ENCODE measurements at regions not wholly inside any gene's neighbourhood (a gene's known extent, or its start where the extent isn't known, plus 50 kb on each side); places are given as distances from the start of the nearest gene placed in this dataset.

DNA sequence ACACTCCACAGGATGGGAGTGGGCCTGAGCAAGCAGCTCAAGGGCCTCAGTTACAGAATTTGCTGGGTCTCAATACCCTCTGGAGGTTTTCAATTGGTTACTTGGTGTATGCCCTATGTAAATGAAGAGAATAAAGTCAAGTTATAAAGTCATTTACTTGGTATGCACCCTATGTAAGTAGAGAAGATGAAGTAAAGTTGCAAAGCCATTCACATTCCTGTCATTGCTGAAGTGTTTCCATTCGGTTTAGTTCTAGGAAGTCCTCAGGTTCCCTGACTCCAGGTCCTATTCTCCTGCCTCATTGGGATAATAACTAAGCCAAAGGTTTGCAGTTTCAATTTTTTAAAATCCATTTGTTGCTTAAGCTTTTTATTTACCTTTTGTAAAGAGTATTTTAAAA is 272.6 kb upstream of the NPSR1 start:
- H3K4me3 ChIP-seq (ENCODE audit: low read length), result no peak overlapping the region
- no peaks in the 10 kb centered on the region for H3K27me3 ChIP-seq (ENCODE audit: low read depth, low read length)
- no peak overlapping the region for H3K4me2 ChIP-seq (ENCODE audit: low read length)
- H3K4me1 ChIP-seq (ENCODE audit: low read length), result no peaks in the 10 kb centered on the region
- no peaks in the 10 kb centered on the region for H3K9me3 ChIP-seq (ENCODE audit: insufficient read depth, low read length)
- TF ChIP-seq, protein P1, sequence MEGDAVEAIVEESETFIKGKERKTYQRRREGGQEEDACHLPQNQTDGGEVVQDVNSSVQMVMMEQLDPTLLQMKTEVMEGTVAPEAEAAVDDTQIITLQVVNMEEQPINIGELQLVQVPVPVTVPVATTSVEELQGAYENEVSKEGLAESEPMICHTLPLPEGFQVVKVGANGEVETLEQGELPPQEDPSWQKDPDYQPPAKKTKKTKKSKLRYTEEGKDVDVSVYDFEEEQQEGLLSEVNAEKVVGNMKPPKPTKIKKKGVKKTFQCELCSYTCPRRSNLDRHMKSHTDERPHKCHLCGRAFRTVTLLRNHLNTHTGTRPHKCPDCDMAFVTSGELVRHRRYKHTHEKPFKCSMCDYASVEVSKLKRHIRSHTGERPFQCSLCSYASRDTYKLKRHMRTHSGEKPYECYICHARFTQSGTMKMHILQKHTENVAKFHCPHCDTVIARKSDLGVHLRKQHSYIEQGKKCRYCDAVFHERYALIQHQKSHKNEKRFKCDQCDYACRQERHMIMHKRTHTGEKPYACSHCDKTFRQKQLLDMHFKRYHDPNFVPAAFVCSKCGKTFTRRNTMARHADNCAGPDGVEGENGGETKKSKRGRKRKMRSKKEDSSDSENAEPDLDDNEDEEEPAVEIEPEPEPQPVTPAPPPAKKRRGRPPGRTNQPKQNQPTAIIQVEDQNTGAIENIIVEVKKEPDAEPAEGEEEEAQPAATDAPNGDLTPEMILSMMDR (IDR thresholded peaks at IDR 0.05; ENCODE audit: low read depth, low read length), result no peak
- TF ChIP-seq EZH2phosphoT487 (IDR thresholded peaks at IDR 0.05; ENCODE audit: low read depth), result no peak
- H3K79me2 ChIP-seq (ENCODE audit: low read length), result no peaks in the 10 kb centered on the region
- no peak overlapping the region for H3K9ac ChIP-seq (ENCODE audit: low read length)
- H3K36me3 ChIP-seq (replicated peaks; ENCODE audit: low read depth, low read length), result no peaks in the 10 kb centered on the region
- H3K27ac ChIP-seq (ENCODE audit: low read length), result no peak overlapping the region
- H2AFZ ChIP-seq (ENCODE audit: low read depth, low read length), result no peak overlapping the region
- H4K20me1 ChIP-seq (ENCODE audit: insufficient read depth, low read length), result no peaks in the 10 kb centered on the region

DNA sequence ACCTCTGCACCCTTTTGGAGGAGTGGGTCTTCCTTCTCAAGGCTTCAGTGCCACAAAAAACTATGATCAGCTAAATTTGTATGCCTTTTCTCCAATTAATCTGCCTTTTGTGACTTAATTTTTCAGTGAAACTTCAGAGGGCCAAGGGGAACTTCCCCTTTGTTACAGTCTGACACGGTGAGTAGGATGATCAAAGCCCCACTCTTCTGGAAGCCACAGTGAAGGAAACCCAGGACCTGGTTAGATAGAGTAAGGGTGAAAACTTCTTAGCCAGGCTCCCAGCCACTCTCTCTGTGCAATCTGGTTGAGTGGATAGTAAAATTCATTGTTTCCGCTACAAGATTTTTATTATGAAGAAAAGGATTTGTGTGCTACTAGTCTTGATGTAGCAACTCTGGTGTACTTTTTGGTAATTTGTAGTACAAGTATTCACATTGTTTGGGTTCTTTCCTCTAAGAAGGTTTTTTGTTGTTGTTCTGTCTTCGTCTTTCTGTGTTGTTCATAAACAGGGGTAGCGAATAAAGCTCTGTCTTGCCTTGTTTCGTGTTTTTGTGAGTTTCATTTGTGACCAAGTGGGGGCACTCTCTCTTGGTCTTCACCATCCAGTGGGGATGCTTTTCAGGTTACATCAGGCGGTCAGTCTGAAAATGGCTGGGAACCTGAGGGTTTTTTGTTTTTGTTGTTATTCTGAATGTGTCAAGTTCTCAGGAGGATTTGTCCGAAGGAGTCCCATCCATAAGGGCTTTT is 268.5 kb upstream of the NPSR1 start:
- no peaks in the 10 kb centered on the region for H3K9me3 ChIP-seq (ENCODE audit: insufficient read depth, low read length)
- H3K27ac ChIP-seq (ENCODE audit: low read length), result no peak overlapping the region
- no peak overlapping the region for H2AFZ ChIP-seq (ENCODE audit: low read depth, low read length)
- no peaks in the 10 kb centered on the region for H4K20me1 ChIP-seq (ENCODE audit: insufficient read depth, low read length)
- H3K36me3 ChIP-seq (replicated peaks; ENCODE audit: low read depth, low read length), result no peaks in the 10 kb centered on the region
- TF ChIP-seq EZH2phosphoT487 (IDR thresholded peaks at IDR 0.05; ENCODE audit: low read depth), result no peak
- TF ChIP-seq, protein P1 (IDR thresholded peaks at IDR 0.05; ENCODE audit: low read depth, low read length), result no peak
- H3K9ac ChIP-seq (ENCODE audit: low read length), result no peak overlapping the region
- no peak overlapping the region for H3K4me3 ChIP-seq (ENCODE audit: low read length)
- no peaks in the 10 kb centered on the region for H3K27me3 ChIP-seq (ENCODE audit: low read depth, low read length)
- H3K4me1 ChIP-seq (ENCODE audit: low read length), result no peaks in the 10 kb centered on the region
- H3K4me2 ChIP-seq (ENCODE audit: low read length), result no peak overlapping the region
- no peaks in the 10 kb centered on the region for H3K79me2 ChIP-seq (ENCODE audit: low read length)

DNA sequence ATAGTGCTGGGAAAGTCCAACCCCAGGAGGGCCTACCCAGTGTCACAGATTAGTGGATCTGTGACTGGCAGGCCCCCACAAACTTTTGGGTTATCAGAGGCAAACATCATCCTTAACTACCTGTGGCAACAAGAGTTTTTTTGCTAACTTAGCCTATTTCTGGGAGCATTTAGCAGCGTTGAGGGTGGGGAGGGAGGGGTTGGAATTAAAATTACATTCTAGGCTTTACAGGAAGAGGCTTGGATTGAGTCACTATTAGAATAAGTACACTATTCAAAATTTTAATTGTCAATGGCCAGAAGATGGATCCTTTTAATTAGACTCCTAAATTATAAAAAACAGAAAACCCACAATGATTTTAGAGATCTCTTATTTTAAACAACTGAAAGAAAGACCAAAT is 267.9 kb upstream of the NPSR1 start:
- H4K20me1 ChIP-seq (ENCODE audit: insufficient read depth, low read length), result no peaks in the 10 kb centered on the region
- H3K27ac ChIP-seq (ENCODE audit: low read length), result no peak overlapping the region
- H3K27me3 ChIP-seq (ENCODE audit: low read depth, low read length), result no peaks in the 10 kb centered on the region
- no peak overlapping the region for H3K4me2 ChIP-seq (ENCODE audit: low read length)
- H3K79me2 ChIP-seq (ENCODE audit: low read length), result no peaks in the 10 kb centered on the region
- no peaks in the 10 kb centered on the region for H3K36me3 ChIP-seq (replicated peaks; ENCODE audit: low read depth, low read length)
- no peaks in the 10 kb centered on the region for H3K4me1 ChIP-seq (ENCODE audit: low read length)
- no peak overlapping the region for H3K4me3 ChIP-seq (ENCODE audit: low read length)
- H3K9me3 ChIP-seq (ENCODE audit: insufficient read depth, low read length), result no peaks in the 10 kb centered on the region
- H2AFZ ChIP-seq (ENCODE audit: low read depth, low read length), result no peak overlapping the region
- no peak overlapping the region for H3K9ac ChIP-seq (ENCODE audit: low read length)
- TF ChIP-seq EZH2phosphoT487 (IDR thresholded peaks at IDR 0.05; ENCODE audit: low read depth), result no peak
- TF ChIP-seq, protein P1 (IDR thresholded peaks at IDR 0.05; ENCODE audit: low read depth, low read length), result no peak

DNA sequence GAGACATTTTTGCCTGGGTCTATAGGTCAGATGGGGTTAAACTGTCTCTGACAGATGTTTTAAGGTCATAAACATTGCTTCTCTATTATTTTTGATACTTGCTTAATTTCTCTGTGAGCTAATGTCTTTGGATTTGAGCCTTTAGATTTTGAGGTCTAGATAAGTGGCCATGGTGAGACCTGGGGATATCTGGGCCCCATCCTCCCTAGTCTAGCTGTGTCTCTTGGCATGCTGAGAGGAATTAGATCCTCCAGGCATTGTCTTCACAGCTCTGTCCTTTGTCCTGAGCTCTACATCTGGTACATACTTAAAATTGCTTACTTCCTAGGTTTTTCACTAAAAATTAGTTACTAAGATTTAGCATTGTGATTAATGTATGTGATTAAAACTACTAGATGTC is 265.0 kb upstream of the NPSR1 start:
- no peak overlapping the region for H3K4me2 ChIP-seq (ENCODE audit: low read length)
- no peaks in the 10 kb centered on the region; the same call in 1 of the 2 replicates for H4K20me1 ChIP-seq (ENCODE audit: insufficient read depth, low read length)
- H3K27ac ChIP-seq (ENCODE audit: low read length), result no peak overlapping the region
- no peak overlapping the region for H2AFZ ChIP-seq (ENCODE audit: low read depth, low read length)
- no peaks in the 10 kb centered on the region for H3K79me2 ChIP-seq (ENCODE audit: low read length)
- no peak overlapping the region for H3K9ac ChIP-seq (ENCODE audit: low read length)
- H3K27me3 ChIP-seq (ENCODE audit: low read depth, low read length), result no peaks in the 10 kb centered on the region
- H3K36me3 ChIP-seq (replicated peaks; ENCODE audit: low read depth, low read length), result no peaks in the 10 kb centered on the region
- TF ChIP-seq EZH2phosphoT487 (IDR thresholded peaks at IDR 0.05; ENCODE audit: low read depth), result no peak
- TF ChIP-seq, protein P1 (IDR thresholded peaks at IDR 0.05; ENCODE audit: low read depth, low read length), result no peak
- no peaks in the 10 kb centered on the region for H3K9me3 ChIP-seq (ENCODE audit: insufficient read depth, low read length)
- H3K4me1 ChIP-seq (ENCODE audit: low read length), result no peaks in the 10 kb centered on the region
- H3K4me3 ChIP-seq (ENCODE audit: low read length), result no peak overlapping the region
